Posterior vena cava (tissue), 2 donors: ENCODE measurements at regions not wholly inside any gene's neighbourhood (a gene's known extent, or its start where the extent isn't known, plus 50 kb on each side); places are given as distances from the start of the nearest gene placed in this dataset.

Experiments
- DNase-seq: peaks from one replicate; pipeline ENCODE4 v3.0.0-alpha.2; 2020; ENCODE audit warnings: low spot score
- intact Hi-C, 2 donors: fragments of 100-400 bp; cut with DNase I; formaldehyde crosslinking; loops; one replicate each; pipeline versions ENCODE4 v1.14.1 to v1.14.2; 2022 to 2023
- donor health status: DM: yes; HTN: yes; CAD: no.
- donor health status: DM: yes; HTN: yes; CAD: no.

- intact Hi-C loops, result no loop called here
- no peak for DNase-seq
Measured at GRCh38 chr9:87280421-87280820, 217.2 kb upstream of the DAPK1 start.

- no peak for DNase-seq
- intact Hi-C loops, result no loop called here
Measured at GRCh38 chr9:87282538-87282937, 215.1 kb upstream of the DAPK1 start.

- intact Hi-C loops, result no loop called here
Measured at GRCh38 chr9:87283585-87283984, 214.1 kb upstream of the DAPK1 start.

GRCh38 chr9:87285183-87285850 lies 212.3 kb upstream of the DAPK1 start:
- intact Hi-C loops, result no loop called here
- DNase-seq, result no peak

More at GRCh38 chr9:87283585-87283984, 214.1 kb upstream of the DAPK1 start:
- no peak for DNase-seq

- intact Hi-C loops, result no loop called here
- DNase-seq, result no peak
Measured at GRCh38 chr9:87286506-87286905, 211.2 kb upstream of the DAPK1 start.

DNA sequence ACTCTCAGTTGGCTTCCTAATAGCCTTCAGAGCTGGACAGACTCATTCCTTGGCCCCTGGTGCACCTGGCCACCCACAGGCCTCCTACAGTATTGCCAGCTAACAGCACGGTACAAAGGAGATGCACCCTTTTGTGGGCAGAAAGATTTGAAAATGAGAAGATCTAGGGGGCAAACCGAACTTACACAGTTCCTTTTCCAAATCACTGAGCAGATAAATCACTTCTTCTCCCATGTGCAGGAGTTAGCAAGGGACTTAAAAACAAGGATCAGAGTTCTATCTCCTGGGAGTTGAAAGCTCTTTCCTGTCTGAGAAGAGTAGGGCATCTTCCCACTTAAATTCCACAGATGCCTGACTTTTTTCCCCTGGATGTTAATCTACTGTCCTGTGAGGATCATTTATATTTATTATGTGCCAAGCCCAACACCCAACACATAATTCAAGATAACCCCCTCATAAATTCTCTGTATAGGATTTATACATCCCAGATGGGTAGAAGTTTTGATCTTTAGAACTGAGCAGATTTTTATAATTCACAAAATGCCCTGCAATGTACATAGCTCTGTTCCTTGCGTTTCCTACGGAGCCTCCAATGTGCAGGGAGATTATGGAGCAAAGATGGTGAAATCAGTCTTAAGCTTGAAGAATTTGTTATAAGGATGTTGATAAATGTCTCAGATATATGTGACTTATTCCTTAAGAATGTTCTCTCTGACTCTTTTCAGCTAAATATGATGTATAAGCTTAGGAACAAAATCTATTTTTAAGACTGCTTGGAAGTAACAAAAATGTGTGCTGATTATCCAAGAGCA lies 207.2 kb upstream of the DAPK1 start:
- intact Hi-C loops, result loop anchor here in 1 of 2 donors (10.0 kb wide), 1 partner anchor 496 kb away; no protein-coding TSS in a partner anchor

DNA sequence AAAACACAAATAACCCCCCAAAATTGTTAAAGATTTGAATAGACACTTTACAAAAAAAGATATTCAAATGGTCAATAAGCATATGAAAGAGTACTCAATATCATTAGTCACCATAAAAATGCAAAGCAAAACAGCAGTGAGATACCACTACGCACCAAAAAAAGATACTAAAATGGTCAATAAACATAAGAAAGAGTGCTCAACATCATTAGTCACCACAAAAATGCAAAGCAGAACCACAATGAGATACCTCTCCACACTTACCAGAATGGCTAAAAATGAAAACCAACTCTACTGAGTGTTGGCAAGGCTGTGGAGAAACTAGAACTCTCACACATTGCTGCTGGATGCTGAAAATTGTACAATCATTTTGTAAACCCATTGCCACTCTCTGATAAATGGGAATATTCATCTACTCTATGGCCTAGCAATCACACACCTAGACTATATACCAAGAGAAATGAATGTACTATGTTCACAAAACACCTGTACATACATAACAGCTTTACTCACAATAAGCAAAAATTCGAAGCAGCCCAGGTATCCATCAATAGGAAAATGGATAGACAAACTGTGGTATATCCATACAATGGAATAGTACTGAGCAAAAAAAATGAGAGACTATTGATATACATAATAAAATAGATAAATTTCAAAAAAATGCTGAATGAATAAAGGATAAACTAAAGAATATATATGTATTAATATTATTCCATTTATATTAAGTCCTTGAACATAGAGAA lies 205.0 kb upstream of the DAPK1 start:
- DNase-seq, result no peak
- intact Hi-C loops, result loop anchor here in 1 of 2 donors (10.0 kb wide), 1 partner anchor 498 kb away; no protein-coding TSS in a partner anchor

More for the DNA sequence above, 207.2 kb upstream of the DAPK1 start:
- DNase-seq, result no peak

DNA sequence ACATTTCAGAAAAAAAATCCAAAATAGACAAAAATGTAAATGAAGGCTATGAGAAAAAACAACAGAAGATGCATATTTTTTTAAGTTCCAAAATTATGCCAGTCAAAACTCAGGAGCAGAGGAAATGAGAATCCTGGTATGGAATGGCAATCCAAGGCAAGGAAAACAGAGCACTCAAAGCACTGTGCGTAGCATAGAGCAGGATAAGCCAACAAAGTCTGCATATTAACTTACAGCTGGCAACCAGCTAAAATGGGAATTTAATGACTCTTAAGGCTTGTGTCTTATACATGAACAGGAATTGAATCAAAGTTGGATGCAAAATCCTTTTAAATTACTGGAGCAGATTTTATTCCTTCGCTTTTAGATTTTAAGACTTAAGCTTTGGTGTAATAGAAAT lies 203.5 kb upstream of the DAPK1 start:
- DNase-seq, result no peak
- intact Hi-C loops, result loop anchor here in 1 of 2 donors (10.0 kb wide), 1 partner anchor 499 kb away; no protein-coding TSS in a partner anchor

DNA sequence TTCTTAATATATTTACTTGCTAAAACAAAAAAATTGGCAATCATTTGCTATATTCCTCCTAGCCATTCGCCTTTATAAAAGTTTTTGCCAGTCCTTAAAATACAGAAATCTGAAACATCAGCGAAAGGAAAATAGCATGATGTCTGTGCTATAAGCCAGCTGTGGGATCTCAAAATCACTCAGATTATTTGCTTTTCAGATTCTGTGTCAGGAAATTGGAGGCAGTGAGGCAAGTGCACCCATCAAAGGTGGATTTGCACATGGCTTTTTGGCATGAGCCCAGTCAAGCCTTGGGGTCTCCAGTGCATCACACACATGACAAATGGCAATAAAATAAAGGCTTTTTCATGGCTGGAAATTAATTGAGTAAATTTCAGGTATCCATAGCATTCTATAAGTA lies 196.8 kb upstream of the DAPK1 start:
- intact Hi-C loops, result loop anchor here in 1 of 2 donors (10.0 kb wide), 1 partner anchor 156 kb away; no protein-coding TSS in a partner anchor
- no peak for DNase-seq

DNA sequence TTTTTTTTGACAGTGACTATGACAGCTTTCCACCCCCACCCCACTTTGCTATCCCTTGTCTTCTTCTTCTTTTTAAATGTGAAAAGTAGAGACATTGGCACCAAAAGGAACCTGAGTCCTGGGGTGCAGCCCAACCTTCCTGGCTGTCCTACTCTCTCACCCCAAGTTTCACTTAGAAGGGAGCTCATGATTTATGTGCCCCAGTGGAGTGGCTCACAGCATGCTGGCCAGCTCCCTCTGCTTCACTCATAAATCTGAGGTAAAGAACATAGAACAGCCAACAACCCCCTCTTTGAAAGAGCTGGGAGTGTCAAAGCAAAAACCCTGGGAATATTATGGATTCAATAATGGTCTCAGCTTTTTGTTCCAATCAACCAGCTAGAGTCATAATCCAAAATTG lies 196.3 kb upstream of the DAPK1 start:
- intact Hi-C loops, result loop anchor here in 1 of 2 donors (10.0 kb wide), 1 partner anchor 157 kb away; no protein-coding TSS in a partner anchor
- no peak for DNase-seq

DNA sequence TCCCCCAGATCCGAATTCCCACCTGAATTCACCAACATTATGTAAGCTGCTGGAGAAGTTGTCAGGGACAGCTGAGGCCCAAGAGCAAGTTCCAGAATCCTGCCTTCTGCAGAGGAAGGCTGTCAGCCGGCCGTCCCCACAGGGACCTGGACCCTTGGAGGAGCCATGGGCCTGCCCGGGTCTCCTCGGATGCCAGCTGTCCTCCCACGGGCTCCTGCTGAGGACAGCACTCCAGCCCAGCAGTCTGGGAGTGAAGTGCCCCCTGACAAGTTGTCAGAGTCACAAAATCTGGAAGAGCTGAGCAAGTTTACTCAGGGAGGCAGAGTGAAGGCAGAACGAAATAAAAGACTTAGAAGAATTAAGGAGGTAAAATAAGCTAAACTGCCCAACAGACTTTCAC lies 192.5 kb upstream of the DAPK1 start:
- intact Hi-C loops, result loop anchor here in 1 of 2 donors (10.0 kb wide), 1 partner anchor 160 kb away; no protein-coding TSS in a partner anchor
- no peak for DNase-seq

GRCh38 chr9:87306006-87306405 lies 191.7 kb upstream of the DAPK1 start:
- DNase-seq, result no peak
- intact Hi-C loops, result loop anchor here in 1 of 2 donors (10.0 kb wide), 1 partner anchor 161 kb away; no protein-coding TSS in a partner anchor

DNA sequence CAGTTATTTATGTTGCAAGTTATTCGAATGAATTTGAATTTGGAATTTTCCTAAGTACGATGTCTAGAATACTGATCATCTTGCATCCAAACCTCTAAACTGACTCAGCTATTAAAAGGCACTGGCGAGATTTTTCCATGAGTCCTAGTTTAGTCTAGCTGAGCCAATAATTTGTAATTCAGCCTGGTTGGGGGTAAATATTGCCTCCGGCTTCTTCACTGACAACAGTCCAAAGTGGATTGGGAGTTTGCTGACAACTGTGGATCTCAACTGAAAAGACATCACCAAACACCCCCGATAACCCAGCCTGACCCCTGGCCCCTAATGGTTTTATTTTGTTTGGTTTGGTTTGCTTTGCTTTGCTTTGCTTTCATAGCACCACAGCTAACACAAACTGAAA lies 189.8 kb upstream of the DAPK1 start:
- intact Hi-C loops, result loop anchor here in 1 of 2 donors (10.0 kb wide), 1 partner anchor 163 kb away; no protein-coding TSS in a partner anchor
- no peak for DNase-seq

DNA sequence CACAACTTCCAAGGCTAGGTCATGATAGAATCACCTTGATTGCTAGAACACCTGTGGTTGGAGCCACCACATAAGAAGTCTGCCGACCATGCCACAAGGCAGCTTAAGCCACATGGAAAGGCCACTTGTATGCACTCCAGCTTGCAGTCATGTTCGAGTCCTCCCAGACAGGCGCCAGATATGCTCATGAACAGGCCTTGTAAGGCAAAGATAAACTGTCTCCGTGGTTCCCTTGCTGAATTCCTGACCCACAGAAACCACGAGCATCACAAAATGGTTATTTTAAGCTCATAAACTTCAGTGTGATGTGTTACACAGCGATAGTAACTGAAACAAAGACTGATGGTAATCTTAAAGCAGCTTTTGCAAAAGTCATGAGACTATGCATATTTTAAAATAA lies 188.4 kb upstream of the DAPK1 start:
- no peak for DNase-seq
- intact Hi-C loops, result loop anchor here in 1 of 2 donors (10.0 kb wide), 1 partner anchor 164 kb away; no protein-coding TSS in a partner anchor

DNA sequence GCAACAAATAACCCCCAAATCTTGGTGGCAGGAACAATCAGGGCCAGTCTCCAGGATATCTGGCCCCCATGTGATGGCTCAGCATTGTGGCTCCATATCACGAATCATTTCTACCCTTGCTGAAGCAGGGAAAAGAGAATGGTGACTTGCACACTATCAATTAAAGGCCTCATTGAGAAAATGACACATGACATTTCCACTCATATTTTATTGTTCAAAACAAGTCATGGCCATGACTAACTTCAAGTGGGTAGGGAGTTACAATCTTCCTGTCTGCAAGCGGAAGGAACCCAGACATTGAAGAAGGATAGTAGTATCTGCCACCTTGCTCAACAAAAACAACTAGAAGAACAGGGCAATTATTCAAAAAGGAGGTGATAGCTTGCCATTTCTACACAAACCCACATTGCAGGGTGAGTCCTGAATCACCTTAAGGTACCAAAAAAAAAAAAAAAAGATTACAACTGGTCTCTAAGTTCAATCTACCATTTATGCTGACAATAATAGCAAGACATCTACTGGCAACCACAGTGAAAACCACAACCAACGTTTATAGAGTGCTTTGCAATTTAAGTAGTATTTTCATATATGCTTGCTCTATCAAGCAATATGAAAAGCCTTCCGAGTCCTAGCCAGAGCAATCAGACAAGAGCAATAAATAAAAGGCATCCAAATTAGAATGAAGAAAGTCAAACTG lies 186.7 kb upstream of the DAPK1 start:
- intact Hi-C loops, result no loop called here
- DNase-seq, result no peak

- intact Hi-C loops, result loop anchor here (5.0 to 10.0 kb wide), 3 partner anchors 372 to 885 kb away; partner anchors contain the start of gene GAS1 (in 1 of the 2)
- no peak for DNase-seq
Measured at GRCh38 chr9:87319656-87320055, 178.0 kb upstream of the DAPK1 start.

- DNase-seq, result no peak
- intact Hi-C loops, result loop anchor here (5.0 to 10.0 kb wide), 3 partner anchors 373 to 886 kb away; partner anchors contain the start of gene GAS1 (in 1 of the 2)
Measured at GRCh38 chr9:87320146-87320884, 177.4 kb upstream of the DAPK1 start.
